NT2/D1 (cell line): ENCODE measurements at regions not wholly inside any gene's neighbourhood (a gene's known extent, or its start where the extent isn't known, plus 50 kb on each side); places are given as distances from the start of the nearest gene placed in this dataset.
"Not testable (repeated sequence)": the region's sequence is repeated elsewhere in the genome, so short reads cannot be mapped to it uniquely, and the experiment has no call there.

ENCODE experiments used
- DNase-seq: peaks from one replicate; pipeline ENCODE4 v3.0.0-alpha.2; 2011; ENCODE audit warnings: low read depth, low spot score
- H3K27me3 ChIP-seq: 2 replicates; pipeline ENCODE4 v1.6.0; 2011; ENCODE audit warnings: mild to moderate bottlenecking; ENCODE audit not compliant: insufficient read length, insufficient read depth
- H3K36me3 ChIP-seq: 2 replicates; pipeline ENCODE4 v1.6.1; 2011; ENCODE audit warnings: mild to moderate bottlenecking, low read length, mixed read lengths; ENCODE audit not compliant: insufficient read depth, insufficient read length
- H3K4me1 ChIP-seq: 2 replicates; pipeline ENCODE4 v1.5.1; 2011; ENCODE audit not compliant: insufficient read depth, insufficient read length
- H3K4me3 ChIP-seq: 2 replicates; pipeline ENCODE4 v1.5.1; 2011; ENCODE audit warnings: low read depth; ENCODE audit not compliant: insufficient read length
- H3K9ac ChIP-seq: 2 replicates; pipeline ENCODE4 v1.6.0; 2011; ENCODE audit warnings: low read depth; ENCODE audit not compliant: insufficient read length
- H3K9me3 ChIP-seq: 2 replicates; pipeline ENCODE4 v1.5.1; 2011; ENCODE audit warnings: mild to moderate bottlenecking, low read length; ENCODE audit not compliant: insufficient read depth
- SUZ12 ChIP-seq: IDR thresholded peaks from 2 replicates; pipeline ENCODE4 v1.6.1; 2011; ENCODE audit not compliant: insufficient read length, insufficient read depth; ENCODE audit errors: extremely low read depth
- YY1 ChIP-seq: IDR thresholded peaks from 2 replicates; pipeline ENCODE4 v1.6.1; 2011; ENCODE audit not compliant: insufficient read length, insufficient read depth
- ZNF274 ChIP-seq: IDR thresholded peaks from 2 replicates; pipeline ENCODE4 v1.6.1; 2011; ENCODE audit warnings: mild to moderate bottlenecking, low read depth, low read length

- TF ChIP-seq YY1, result no peak
- TF ChIP-seq ZNF274, result no peak
- no peak for TF ChIP-seq SUZ12
- no peaks in the 10 kb centered on the region for H3K9me3 ChIP-seq
- no peaks in the 10 kb centered on the region for H3K4me1 ChIP-seq
- DNase-seq, result no peak
- no peak overlapping the region for H3K9ac ChIP-seq
- no peaks in the 10 kb centered on the region for H3K27me3 ChIP-seq
- no peaks in the 10 kb centered on the region for H3K36me3 ChIP-seq
- no peak overlapping the region for H3K4me3 ChIP-seq
Observed at GRCh38 chr14:84929086-84929485, 600.9 kb upstream of the FLRT2 start.

GRCh38 chr14:84929834-84930233, 600.1 kb upstream of the FLRT2 start:
- no peak for DNase-seq
- H3K4me3 ChIP-seq, result no peak overlapping the region
- H3K36me3 ChIP-seq, result no peaks in the 10 kb centered on the region
- no peaks in the 10 kb centered on the region for H3K27me3 ChIP-seq
- H3K4me1 ChIP-seq, result no peaks in the 10 kb centered on the region
- TF ChIP-seq SUZ12 (no peak), ZNF274 (no peak), YY1 (no peak)
- H3K9me3 ChIP-seq, result no peaks in the 10 kb centered on the region
- H3K9ac ChIP-seq, result no peak overlapping the region

- DNase-seq, result no peak
Observed at GRCh38 chr14:84937016-84937415, 592.9 kb upstream of the FLRT2 start.

GRCh38 chr14:84937449-84937848, 592.5 kb upstream of the FLRT2 start:
- H3K4me3 ChIP-seq, result no peak overlapping the region
- H3K9me3 ChIP-seq, result no peaks in the 10 kb centered on the region
- H3K9ac ChIP-seq, result no peak overlapping the region
- no peak for DNase-seq
- TF ChIP-seq ZNF274 (no peak), YY1 (no peak), SUZ12 (no peak)
- no peaks in the 10 kb centered on the region for H3K4me1 ChIP-seq
- H3K36me3 ChIP-seq, result no peaks in the 10 kb centered on the region
- H3K27me3 ChIP-seq, result no peaks in the 10 kb centered on the region

More at GRCh38 chr14:84937016-84937415, 592.9 kb upstream of the FLRT2 start:
- H3K4me1 ChIP-seq, result no peaks in the 10 kb centered on the region
- no peaks in the 10 kb centered on the region for H3K9me3 ChIP-seq
- TF ChIP-seq YY1 (no peak), SUZ12 (no peak), ZNF274 (no peak)
- no peak overlapping the region for H3K9ac ChIP-seq
- H3K36me3 ChIP-seq, result no peaks in the 10 kb centered on the region
- no peak overlapping the region for H3K4me3 ChIP-seq
- H3K27me3 ChIP-seq, result no peaks in the 10 kb centered on the region

- not testable (repeated sequence) for H3K9me3 ChIP-seq, H3K4me3 ChIP-seq, H3K36me3 ChIP-seq, H3K27me3 ChIP-seq, H3K4me1 ChIP-seq, DNase-seq, H3K9ac ChIP-seq
Observed at GRCh38 chr14:84944901-84945300, 585.0 kb upstream of the FLRT2 start.

- Histone ChIP-seq H3K9ac (no peak overlapping the region), H3K4me3 (no peak overlapping the region), H3K9me3 (peaks cover 10% of the 10 kb centered on the region), H3K4me1 (no peaks in the 10 kb centered on the region), H3K36me3 (no peaks in the 10 kb centered on the region), H3K27me3 (no peaks in the 10 kb centered on the region)
- TF ChIP-seq YY1 (no peak), ZNF274 (no peak), SUZ12 (no peak)
- DNase-seq, result peak; percentile 8
Observed at GRCh38 chr14:84959851-84960520, 570.0 kb upstream of the FLRT2 start.

GRCh38 chr14:84961637-84962036, 568.3 kb upstream of the FLRT2 start:
- Histone ChIP-seq H3K27me3 (no peaks in the 10 kb centered on the region), H3K9me3 (peaks cover 10% of the 10 kb centered on the region), H3K9ac (no peak overlapping the region), H3K4me1 (no peaks in the 10 kb centered on the region), H3K36me3 (no peaks in the 10 kb centered on the region), H3K4me3 (no peak overlapping the region)
- DNase-seq, result no peak
- TF ChIP-seq SUZ12, result no peak
- no peak for TF ChIP-seq YY1
- TF ChIP-seq ZNF274, result no peak

GRCh38 chr14:84963518-84963917, 566.4 kb upstream of the FLRT2 start:
- Histone ChIP-seq H3K9me3 (peaks cover 10% of the 10 kb centered on the region), H3K4me3 (no peak overlapping the region), H3K27me3 (no peaks in the 10 kb centered on the region), H3K4me1 (no peaks in the 10 kb centered on the region), H3K36me3 (no peaks in the 10 kb centered on the region), H3K9ac (no peak overlapping the region)
- DNase-seq, result no peak
- TF ChIP-seq YY1, result no peak
- TF ChIP-seq ZNF274, result no peak
- TF ChIP-seq SUZ12, result no peak
